Sigmoid colon (tissue), 4 donors: ENCODE measurements at regions not wholly inside any gene's neighbourhood (a gene's known extent, or its start where the extent isn't known, plus 50 kb on each side); places are given as distances from the start of the nearest gene placed in this dataset.

Source experiments
- EP300 ChIP-seq, 4 donors: sonication (generic); formaldehyde crosslinking; IDR thresholded peaks; one replicate each; pipeline ENCODE4 v1.6.1; 2017; ENCODE audit warnings: antibody characterized with exemption in 4 of 4
- POLR2A ChIP-seq, 2 donors: fragments of 450-650 bp; IDR thresholded peaks; one replicate each; pipeline ENCODE4 v1.6.1; 2016; ENCODE audit warnings: antibody characterized with exemption in 2 of 2, mild to moderate bottlenecking in 2 of 2, moderate library complexity in 2 of 2
- TF ChIP-seq, protein P1 (sequence below), 4 experiments: fragments of 450-650 bp in 3 of 4; fragments of 200-600 bp in 1 of 4; IDR thresholded peaks; one replicate each; pipeline ENCODE4 v1.5.1; 2016 to 2019; ENCODE audit warnings: antibody characterized with exemption in 4 of 4, mild to moderate bottlenecking in 3 of 4, moderate library complexity in 2 of 4

DNA sequence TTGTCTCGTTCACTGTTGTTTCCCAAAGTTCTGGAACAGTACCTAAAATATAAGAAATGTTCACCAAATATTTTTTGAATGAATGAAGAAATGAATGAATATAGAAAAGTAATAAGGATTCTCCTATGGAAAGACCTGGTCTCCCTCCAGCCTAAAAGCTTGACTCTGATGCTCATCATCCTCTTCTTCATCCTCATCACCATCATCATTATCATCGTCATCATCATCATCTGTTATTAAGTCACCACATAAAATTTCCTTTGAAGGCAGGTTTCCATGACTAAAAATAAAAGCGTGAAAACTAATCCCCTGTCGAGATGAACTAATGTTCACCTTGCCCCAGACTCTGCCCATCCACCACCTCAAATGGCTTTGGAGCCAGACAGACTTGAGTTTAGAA is 181.4 kb upstream of the PRNP start:
- TF ChIP-seq EP300 (IDR thresholded peaks at IDR 0.05) (no peak), POLR2A (IDR thresholded peaks at IDR 0.05) (no peak)
- TF ChIP-seq, protein P1, sequence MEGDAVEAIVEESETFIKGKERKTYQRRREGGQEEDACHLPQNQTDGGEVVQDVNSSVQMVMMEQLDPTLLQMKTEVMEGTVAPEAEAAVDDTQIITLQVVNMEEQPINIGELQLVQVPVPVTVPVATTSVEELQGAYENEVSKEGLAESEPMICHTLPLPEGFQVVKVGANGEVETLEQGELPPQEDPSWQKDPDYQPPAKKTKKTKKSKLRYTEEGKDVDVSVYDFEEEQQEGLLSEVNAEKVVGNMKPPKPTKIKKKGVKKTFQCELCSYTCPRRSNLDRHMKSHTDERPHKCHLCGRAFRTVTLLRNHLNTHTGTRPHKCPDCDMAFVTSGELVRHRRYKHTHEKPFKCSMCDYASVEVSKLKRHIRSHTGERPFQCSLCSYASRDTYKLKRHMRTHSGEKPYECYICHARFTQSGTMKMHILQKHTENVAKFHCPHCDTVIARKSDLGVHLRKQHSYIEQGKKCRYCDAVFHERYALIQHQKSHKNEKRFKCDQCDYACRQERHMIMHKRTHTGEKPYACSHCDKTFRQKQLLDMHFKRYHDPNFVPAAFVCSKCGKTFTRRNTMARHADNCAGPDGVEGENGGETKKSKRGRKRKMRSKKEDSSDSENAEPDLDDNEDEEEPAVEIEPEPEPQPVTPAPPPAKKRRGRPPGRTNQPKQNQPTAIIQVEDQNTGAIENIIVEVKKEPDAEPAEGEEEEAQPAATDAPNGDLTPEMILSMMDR (IDR thresholded peaks at IDR 0.05) = no peak
